B cell (primary cell): ENCODE measurements at regions not wholly inside any gene's neighbourhood (a gene's known extent, or its start where the extent isn't known, plus 50 kb on each side); places are given as distances from the start of the nearest gene placed in this dataset.

Experiments used
- ATAC-seq: fragments of 200-7000 bp; cut with Tn5 transposase; one replicate; pipeline ENCODE4 v1.10.0; 2021; ENCODE audit warnings: low read depth, mild to moderate bottlenecking, moderate number of reproducible peaks, moderate library complexity
- CTCF ChIA-PET: fragments of 350-600 bp; sonication (Branson Sonifier 250); formaldehyde crosslinking; loops from one replicate; lab custom pipeline; 2021; ENCODE audit warnings: antibody characterized with exemption, inconsistent platforms; lab: Charles Lee
- POLR2A ChIA-PET: fragments of 350-600 bp; sonication (Branson Sonifier 250); formaldehyde crosslinking; loops from one replicate; lab custom pipeline; 2021; ENCODE audit warnings: antibody characterized with exemption; lab: Charles Lee
- DNase-seq: peaks from one replicate; pipeline ENCODE4 v3.0.0; 2013
- H2AFZ ChIP-seq: 2 replicates; pipeline ENCODE4 v1.6.1; 2012; ENCODE audit warnings: mild to moderate bottlenecking, low read depth, low read length; ENCODE audit not compliant: insufficient read depth, poor library complexity, severe bottlenecking
- H3K27ac ChIP-seq, 2 donors: 1 replicate in 1 of 2; 2 replicates in 1 of 2; pipeline ENCODE4 v1.5.1; 2012 to 2013; ENCODE audit warnings: low read length in 2 of 2, mild to moderate bottlenecking in 2 of 2, moderate library complexity in 1 of 2
- H3K27me3 ChIP-seq, 4 experiments: fragments of 200-600 bp in 1 of 4; sonication (generic) in 1 of 4; replicated peaks in 1 of 4; 1 replicate in 2 of 4; 2 replicates in 2 of 4; pipeline versions ENCODE4 v1.6.1 to v1.7.0; 2013 to 2016; ENCODE audit warnings: low read length in 3 of 4, mild to moderate bottlenecking in 2 of 4, mixed read lengths in 1 of 4, moderate library complexity in 1 of 4; ENCODE audit not compliant: insufficient read depth in 4 of 4, control insufficient read depth in 3 of 4; ENCODE audit errors: control extremely low read depth in 1 of 4
- H3K36me3 ChIP-seq, 2 experiments: replicated peaks in 1 of 2; 1 replicate in 1 of 2; 2 replicates in 1 of 2; pipeline versions ENCODE4 v1.6.1 to v1.7.1; 2013; ENCODE audit warnings: low read length in 1 of 2; ENCODE audit not compliant: insufficient read depth in 2 of 2, control insufficient read depth in 1 of 2; ENCODE audit errors: control extremely low read depth in 1 of 2, extremely low read depth in 1 of 2
- H3K4me1 ChIP-seq, 2 donors: fragments of 200-600 bp in 1 of 2; sonication (generic) in 1 of 2; 1 replicate in 1 of 2; 2 replicates in 1 of 2; pipeline versions ENCODE4 v1.5.1 to v1.6.1; 2013 to 2017; ENCODE audit warnings: low read length in 2 of 2; ENCODE audit not compliant: control insufficient read depth in 2 of 2, insufficient read depth in 2 of 2
- H3K4me2 ChIP-seq: replicated peaks from 2 replicates; pipeline ENCODE3; 2012; ENCODE audit warnings: mild to moderate bottlenecking, low read depth, low read length; ENCODE audit not compliant: poor library complexity, severe bottlenecking
- H3K4me3 ChIP-seq, 5 experiments: fragments of 200-600 bp in 1 of 5; sonication (generic) in 1 of 5; 1 replicate in 3 of 5; 2 replicates in 2 of 5; pipeline versions ENCODE4 v1.5.1 to v1.7.0; 2011 to 2016; ENCODE audit warnings: low read length in 4 of 5, mild to moderate bottlenecking in 4 of 5, low read depth in 2 of 5, control low read depth in 1 of 5, moderate library complexity in 1 of 5; ENCODE audit not compliant: insufficient read depth in 1 of 5; ENCODE audit errors: control extremely low read depth in 1 of 5, extremely low read depth in 1 of 5
- H3K79me2 ChIP-seq: fragments of 200-600 bp; sonication (generic); one replicate; pipeline ENCODE4 v1.6.0; 2016; ENCODE audit warnings: low read length; ENCODE audit not compliant: control insufficient read depth, insufficient read depth
- H3K9ac ChIP-seq: fragments of 200-600 bp; sonication (generic); 2 replicates; pipeline ENCODE4 v1.6.1; 2017; ENCODE audit warnings: mild to moderate bottlenecking, low read length, moderate library complexity
- H3K9me3 ChIP-seq, 3 donors: one replicate each; pipeline versions ENCODE4 v1.6.1 to v1.7.1; 2013; ENCODE audit warnings: low read length in 2 of 3; ENCODE audit not compliant: control insufficient read depth in 2 of 3, insufficient read depth in 1 of 3; ENCODE audit errors: control extremely low read depth in 1 of 3
- H4K20me1 ChIP-seq: 2 replicates; pipeline ENCODE4 v1.6.0; 2012; ENCODE audit warnings: mild to moderate bottlenecking, low read length; ENCODE audit not compliant: insufficient read depth, control insufficient read depth, poor library complexity, severe bottlenecking
- H3K27ac Mint-ChIP-seq: one replicate; pipeline ENCODE4 v1.8.0; 2021; ENCODE audit warnings: mixed read lengths
- H3K27me3 Mint-ChIP-seq: one replicate; pipeline ENCODE4 v1.8.0; 2021; ENCODE audit warnings: mixed read lengths
- H3K4me1 Mint-ChIP-seq: one replicate; pipeline ENCODE4 v1.8.0; 2021; ENCODE audit warnings: mixed read lengths
- H3K4me3 Mint-ChIP-seq: one replicate; pipeline ENCODE4 v1.8.0; 2021; ENCODE audit warnings: mixed read lengths
- H3K9me3 Mint-ChIP-seq: one replicate; pipeline ENCODE4 v1.8.0; 2022; ENCODE audit warnings: mixed read lengths; ENCODE audit not compliant: insufficient read depth
- CTCF ChIP-seq: fragments of 200-600 bp; IDR thresholded peaks from one replicate; pipeline ENCODE4 v1.8.0; 2022; ENCODE audit warnings: antibody characterized with exemption, mild to moderate bottlenecking
- EZH2 ChIP-seq: IDR thresholded peaks from 2 replicates; pipeline ENCODE4 v1.6.1; 2012; ENCODE audit warnings: borderline replicate concordance, low read depth, mild to moderate bottlenecking, moderate library complexity, low read length; ENCODE audit not compliant: insufficient read depth, poor library complexity, severe bottlenecking
- WGBS: methylation state at CpG from one replicate; pipeline ENCODE4 v1.1.5; 2013; ENCODE audit warnings: missing lambda C conversion rate; ENCODE audit not compliant: insufficient coverage; 5-methylcytosine and 5-hydroxymethylcytosine counted together
- intact Hi-C: fragments of 100-400 bp; cut with micrococcal nuclease; formaldehyde crosslinking; loops from one replicate; pipeline ENCODE4 v1.10.0; 2022

DNA sequence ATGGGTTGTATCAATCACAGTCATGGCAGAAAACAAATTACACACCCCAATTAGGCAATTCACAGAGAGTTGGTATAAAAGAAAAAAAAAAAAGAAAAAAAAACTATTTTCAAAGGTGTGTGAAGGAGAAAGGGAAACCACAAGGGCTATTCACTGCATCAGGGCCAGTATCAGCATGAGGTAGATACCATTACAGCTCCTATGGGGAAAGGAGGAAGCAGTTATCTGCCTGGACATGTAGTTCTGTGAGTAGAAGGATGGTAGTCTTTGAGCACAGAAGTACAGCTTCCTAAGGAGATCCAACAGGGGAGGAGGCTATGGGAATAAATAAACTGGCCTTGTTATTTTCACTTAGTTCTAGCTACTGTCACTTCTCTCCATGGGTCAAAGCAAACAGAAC, 746.1 kb downstream of the LUZP2 start:
- H2AFZ ChIP-seq = no peak overlapping the region
- no peak overlapping the region for H3K4me3 Mint-ChIP-seq
- no peak for ATAC-seq
- intact Hi-C loops = no loop called here
- TF ChIP-seq CTCF (no peak), EZH2 (no peak)
- H3K36me3 ChIP-seq = no peaks in the 10 kb centered on the region
- no peaks in the 10 kb centered on the region for H3K4me1 Mint-ChIP-seq
- ChIA-PET POLR2A (no interaction called here), CTCF (no interaction called here)
- no peak overlapping the region for H3K27ac Mint-ChIP-seq
- no peaks in the 10 kb centered on the region for H3K4me1 ChIP-seq
- no peak overlapping the region for H3K4me3 ChIP-seq
- H3K9me3 ChIP-seq = no peaks in the 10 kb centered on the region
- no peaks in the 10 kb centered on the region for H4K20me1 ChIP-seq
- H3K9me3 Mint-ChIP-seq = no peaks in the 10 kb centered on the region
- no peaks in the 10 kb centered on the region for H3K27me3 ChIP-seq
- no peak for DNase-seq
- no peak overlapping the region for H3K27ac ChIP-seq
- no peak overlapping the region for H3K4me2 ChIP-seq
- H3K79me2 ChIP-seq = no peaks in the 10 kb centered on the region
- H3K9ac ChIP-seq = no peak overlapping the region
- no peaks in the 10 kb centered on the region for H3K27me3 Mint-ChIP-seq

- Histone ChIP-seq H3K27ac (no peak overlapping the region), H3K27me3 (no peaks in the 10 kb centered on the region), H3K36me3 (no peaks in the 10 kb centered on the region), H3K79me2 (no peaks in the 10 kb centered on the region), H3K9ac (no peak overlapping the region), H4K20me1 (no peaks in the 10 kb centered on the region), H2AFZ (no peak overlapping the region), H3K9me3 (no peaks in the 10 kb centered on the region), H3K4me1 (no peaks in the 10 kb centered on the region), H3K4me3 (no peak overlapping the region), H3K4me2 (no peak overlapping the region)
- no peaks in the 10 kb centered on the region for H3K9me3 Mint-ChIP-seq
- H3K4me3 Mint-ChIP-seq = no peak overlapping the region
- no peak for TF ChIP-seq EZH2
- no peak for TF ChIP-seq CTCF
- POLR2A ChIA-PET = no interaction called here
- intact Hi-C loops = no loop called here
- H3K27ac Mint-ChIP-seq = no peak overlapping the region
- DNase-seq = no peak
- WGBS = no CpG with 5 or more reads among the region's 2 CpGs
- no peaks in the 10 kb centered on the region for H3K4me1 Mint-ChIP-seq
- no peaks in the 10 kb centered on the region for H3K27me3 Mint-ChIP-seq
- ATAC-seq = no peak
- CTCF ChIA-PET = no interaction called here
Measured at GRCh38 chr11:25244126-25244525, 747.3 kb downstream of the LUZP2 start.
